SK-N-SH (cell line): ENCODE measurements at regions not wholly inside any gene's neighbourhood (a gene's known extent, or its start where the extent isn't known, plus 50 kb on each side); places are given as distances from the start of the nearest gene placed in this dataset.

Source experiments
- CTCF ChIA-PET: fragments of 300-600, 350-600 bp; formaldehyde crosslinking; extraction: SDS; loops from one replicate; lab custom pipeline; 2021; lab: Yijun Ruan, JAX
- POLR2A ChIA-PET: fragments of 350-600 bp; sonication (Branson Sonifier 250); formaldehyde crosslinking; extraction: SDS; loops from one replicate; lab custom pipeline; 2020; ENCODE audit warnings: antibody characterized with exemption, inconsistent platforms; lab: Yijun Ruan, JAX
- DNase-seq: peaks from one replicate; pipeline ENCODE4 v3.0.0; 2012
- H2AFZ ChIP-seq: fragments of 200-600 bp; sonication (generic); 2 replicates; pipeline ENCODE4 v1.8.1; 2016; ENCODE audit warnings: antibody characterized with exemption, mild to moderate bottlenecking, low read depth
- H3F3A ChIP-seq: fragments of 200-600 bp; sonication (generic); replicated peaks from 2 replicates; pipeline ENCODE3; 2016; ENCODE audit warnings: antibody characterized with exemption, mild to moderate bottlenecking; ENCODE audit not compliant: insufficient read depth
- H3K27ac ChIP-seq, 2 experiments: fragments of 200-500 bp in 1 of 2; fragments of 200-600 bp in 1 of 2; sonication (Bioruptor generic) in 1 of 2; sonication (generic), shearing (Covaris generic) in 1 of 2; 2 replicates each; pipeline versions ENCODE4 v1.5.1 to v1.6.1; 2014 to 2016; ENCODE audit warnings: low read depth in 2 of 2, inconsistent platforms in 1 of 2, low read length in 1 of 2, mild to moderate bottlenecking in 1 of 2, mixed read lengths in 1 of 2
- H3K27me3 ChIP-seq: fragments of 200-600 bp; sonication (generic), shearing (Covaris generic); 2 replicates; pipeline ENCODE4 v1.6.1; 2016; ENCODE audit warnings: mixed run types; ENCODE audit not compliant: insufficient read depth
- H3K36me3 ChIP-seq, 2 experiments: fragments of 200-500 bp in 1 of 2; fragments of 200-600 bp in 1 of 2; sonication (Bioruptor generic) in 1 of 2; sonication (generic) in 1 of 2; replicated peaks in 1 of 2; 2 replicates each; pipeline versions ENCODE3 to v1.5.1; 2014 to 2016; ENCODE audit warnings: low read length in 1 of 2, mild to moderate bottlenecking in 1 of 2; ENCODE audit not compliant: insufficient read depth in 2 of 2, control insufficient read depth in 1 of 2
- H3K4me1 ChIP-seq, 2 experiments: fragments of 200-500 bp in 1 of 2; fragments of 200-600 bp in 1 of 2; sonication (Bioruptor generic) in 1 of 2; sonication (generic), shearing (Covaris generic) in 1 of 2; 2 replicates each; pipeline versions ENCODE4 v1.5.1 to v1.6.1; 2014 to 2016; ENCODE audit warnings: low read depth in 1 of 2, low read length in 1 of 2, mixed run types in 1 of 2; ENCODE audit not compliant: insufficient read depth in 2 of 2, control insufficient read depth in 1 of 2
- H3K4me2 ChIP-seq: fragments of 200-600 bp; sonication (generic), shearing (Covaris generic); 2 replicates; pipeline ENCODE4 v1.6.1; 2017; ENCODE audit warnings: mixed run types
- H3K4me3 ChIP-seq, 2 experiments: fragments of 200-500 bp in 1 of 2; fragments of 200-600 bp in 1 of 2; sonication (Bioruptor generic) in 1 of 2; sonication (generic), shearing (Covaris generic) in 1 of 2; 2 replicates each; pipeline versions ENCODE4 v1.5.1 to v1.8.1; 2014 to 2016; ENCODE audit warnings: low read depth in 2 of 2, inconsistent platforms in 1 of 2, low read length in 1 of 2, mild to moderate bottlenecking in 1 of 2, mixed read lengths in 1 of 2, moderate library complexity in 1 of 2
- H3K79me2 ChIP-seq: fragments of 200-600 bp; sonication (generic); 2 replicates; pipeline ENCODE4 v1.8.1; 2017; ENCODE audit warnings: mild to moderate bottlenecking; ENCODE audit not compliant: insufficient read depth
- H3K9ac ChIP-seq: fragments of 200-600 bp; sonication (generic); 2 replicates; pipeline ENCODE4 v1.6.1; 2017; ENCODE audit warnings: mixed run types
- H3K9me2 ChIP-seq: fragments of 200-600 bp; sonication (generic); 2 replicates; pipeline ENCODE4 v1.6.1; 2017; ENCODE audit warnings: mixed run types
- H3K9me3 ChIP-seq: fragments of 200-600 bp; sonication (generic); 2 replicates; pipeline ENCODE4 v1.6.1; 2017; ENCODE audit warnings: mixed run types, mild to moderate bottlenecking, moderate library complexity
- H4K20me1 ChIP-seq: fragments of 200-600 bp; sonication (generic); 2 replicates; pipeline ENCODE4 v1.6.1; 2017; ENCODE audit warnings: mild to moderate bottlenecking, mixed run types; ENCODE audit not compliant: insufficient read depth
- CHD2 ChIP-seq: fragments of 150-350 bp; IDR thresholded peaks from 2 replicates; pipeline ENCODE4 v1.6.1; 2018; ENCODE audit warnings: low read length; ENCODE audit not compliant: partially characterized antibody
- CTCF ChIP-seq: fragments of 200-600 bp; sonication (generic); IDR thresholded peaks from 2 replicates; pipeline ENCODE4 v1.6.1; 2017; ENCODE audit warnings: antibody characterized with exemption, mild to moderate bottlenecking, moderate library complexity
- ELF1 ChIP-seq: IDR thresholded peaks from 2 replicates; pipeline ENCODE4 v1.4.0; 2012
- EZH2phosphoT487 ChIP-seq: fragments of 200-600 bp; sonication (generic); IDR thresholded peaks from 2 replicates; pipeline ENCODE4 v1.6.1; 2017; ENCODE audit warnings: low read depth, mixed run types, mild to moderate bottlenecking, antibody characterized with exemption, moderate library complexity, borderline replicate concordance
- FOXJ3 ChIP-seq: sonication (generic); formaldehyde crosslinking; IDR thresholded peaks from 2 replicates; pipeline ENCODE4 v1.5.1; 2020; ENCODE audit warnings: mild to moderate bottlenecking, missing genetic modification reagents
- GABPA ChIP-seq: IDR thresholded peaks from 2 replicates; pipeline ENCODE4 v1.4.0; 2012; ENCODE audit warnings: low read depth, mild to moderate bottlenecking
- GATA2 ChIP-seq: sonication (generic); formaldehyde crosslinking; IDR thresholded peaks from 2 replicates; pipeline ENCODE4 v1.5.0; 2020; ENCODE audit warnings: mild to moderate bottlenecking, missing genetic modification reagents
- IRF3 ChIP-seq: fragments of 150-350 bp; IDR thresholded peaks from 2 replicates; pipeline ENCODE4 v1.6.1; 2016; ENCODE audit warnings: mild to moderate bottlenecking, low read depth, low read length
- MEF2A ChIP-seq: IDR thresholded peaks from 2 replicates; pipeline ENCODE4 v1.4.0; 2012; ENCODE audit warnings: low read depth, borderline replicate concordance
- MXI1 ChIP-seq: IDR thresholded peaks from 2 replicates; pipeline ENCODE4 v1.6.1; 2012; ENCODE audit warnings: mild to moderate bottlenecking, low read depth, low read length, improper control_type of control experiment
- NFIC ChIP-seq: IDR thresholded peaks from 2 replicates; pipeline ENCODE4 v1.4.0; 2012; ENCODE audit warnings: borderline replicate concordance
- PBX3 ChIP-seq: IDR thresholded peaks from 2 replicates; pipeline ENCODE4; 2012
- RAD21 ChIP-seq: IDR thresholded peaks from 2 replicates; pipeline ENCODE4 v1.6.1; 2012; ENCODE audit warnings: mild to moderate bottlenecking, low read length
- RFX5 ChIP-seq: IDR thresholded peaks from 2 replicates; pipeline ENCODE4 v1.6.1; 2012; ENCODE audit warnings: mild to moderate bottlenecking, improper control_type of control experiment, low read length
- RXRA ChIP-seq: IDR thresholded peaks from 2 replicates; pipeline ENCODE4 v1.4.0; 2012; ENCODE audit warnings: low read depth, mild to moderate bottlenecking, borderline replicate concordance
- SMC3 ChIP-seq: IDR thresholded peaks from 2 replicates; pipeline ENCODE4 v1.6.1; 2012; ENCODE audit warnings: low read depth, low read length, improper control_type of control experiment
- TEAD4 ChIP-seq: IDR thresholded peaks from 2 replicates; pipeline ENCODE4 v1.4.0; 2012; ENCODE audit warnings: mild to moderate bottlenecking, borderline replicate concordance; ENCODE audit not compliant: insufficient read depth
- USF1 ChIP-seq: IDR thresholded peaks from 2 replicates; pipeline ENCODE4 v1.4.0; 2012; ENCODE audit warnings: low read depth, borderline replicate concordance
- WGBS: methylation state at CpG from one replicate; pipeline ENCODE4 v1.1.6; 2017; ENCODE audit warnings: low lambda C conversion rate; 5-methylcytosine and 5-hydroxymethylcytosine counted together

GRCh38 chr1:175802407-175803123 is 59.2 kb upstream of the TNR start:
- H3K9me3 ChIP-seq = no peaks in the 10 kb centered on the region
- WGBS = 31% methylated on average over 10 of the region's 10 CpGs
- DNase-seq = no peak

GRCh38 chr1:175801979-175802378 is 58.6 kb upstream of the TNR start:
- Histone ChIP-seq H4K20me1 (no peaks in the 10 kb centered on the region), H3K4me2 (no peak overlapping the region), H3K27me3 (no peaks in the 10 kb centered on the region), H3K27ac (no peak overlapping the region), H3K36me3 (no peaks in the 10 kb centered on the region), H2AFZ (no peak overlapping the region), H3K4me3 (no peak overlapping the region), H3F3A (no peaks in the 10 kb centered on the region), H3K9me3 (no peaks in the 10 kb centered on the region), H3K9me2 (no peaks in the 10 kb centered on the region), H3K79me2 (no peaks in the 10 kb centered on the region), H3K9ac (no peak overlapping the region), H3K4me1 (no peaks in the 10 kb centered on the region; a peak in 1 of 4 replicates)
- CTCF ChIA-PET = no interaction called here
- WGBS = 25% methylated on average over 5 of the region's 5 CpGs
- POLR2A ChIA-PET = no interaction called here
- no peak for DNase-seq
- TF ChIP-seq GATA2 (CRISPR knock-in tag) (no peak), RFX5 (no peak), ELF1 (no peak), SMC3 (no peak)

More at GRCh38 chr1:175802407-175803123, 59.2 kb upstream of the TNR start:
- Histone ChIP-seq H3K4me1 (no peaks in the 10 kb centered on the region; a peak in 1 of 4 replicates), H4K20me1 (no peaks in the 10 kb centered on the region), H3K4me2 (no peak overlapping the region), H3K27me3 (no peaks in the 10 kb centered on the region), H3F3A (no peaks in the 10 kb centered on the region), H3K79me2 (no peaks in the 10 kb centered on the region), H3K9me2 (no peaks in the 10 kb centered on the region), H2AFZ (no peak overlapping the region), H3K9ac (no peak overlapping the region), H3K27ac (no peak overlapping the region), H3K36me3 (no peaks in the 10 kb centered on the region), H3K4me3 (no peak overlapping the region)
- POLR2A ChIA-PET = no interaction called here
- no peak for TF ChIP-seq CHD2
- no peak for TF ChIP-seq USF1
- no peak for TF ChIP-seq NFIC
- CTCF ChIA-PET = interaction anchor here (0.6 to 1.2 kb wide), 2 partner anchors 59 to 650 kb away, joined by 3 read pairs; no protein-coding TSS in a partner anchor

GRCh38 chr1:175797576-175797975 is 54.2 kb upstream of the TNR start:
- CTCF ChIA-PET = interaction anchor here (1.1 kb wide), 1 partner anchor 39 kb away, joined by 3 read pairs; no protein-coding TSS in a partner anchor
- Histone ChIP-seq H3K9ac (no peak overlapping the region), H3K36me3 (no peaks in the 10 kb centered on the region), H4K20me1 (no peaks in the 10 kb centered on the region), H3F3A (no peaks in the 10 kb centered on the region), H2AFZ (no peak overlapping the region), H3K4me1 (no peaks in the 10 kb centered on the region; a peak in 1 of 4 replicates), H3K79me2 (no peaks in the 10 kb centered on the region), H3K4me3 (no peak overlapping the region), H3K9me3 (no peaks in the 10 kb centered on the region), H3K27me3 (no peaks in the 10 kb centered on the region), H3K4me2 (no peak overlapping the region), H3K9me2 (no peaks in the 10 kb centered on the region), H3K27ac (no peak overlapping the region)
- POLR2A ChIA-PET = no interaction called here
- DNase-seq = no peak
- TF ChIP-seq FOXJ3 (CRISPR knock-in tag) = no peak
- TF ChIP-seq IRF3 = no peak
- no peak for TF ChIP-seq GABPA
- no peak for TF ChIP-seq EZH2phosphoT487
- TF ChIP-seq MEF2A = no peak
- TF ChIP-seq MXI1 = no peak
- TF ChIP-seq GATA2 (CRISPR knock-in tag) = no peak
- no peak for TF ChIP-seq RAD21
- TF ChIP-seq TEAD4 = no peak
- TF ChIP-seq RXRA = no peak
- TF ChIP-seq CHD2 = no peak
- TF ChIP-seq CTCF = no peak
- no peak for TF ChIP-seq PBX3
